K562 (cell line): ENCODE measurements at regions not wholly inside any gene's neighbourhood (a gene's known extent, or its start where the extent isn't known, plus 50 kb on each side); places are given as distances from the start of the nearest gene placed in this dataset.

Experiments
- ATAC-seq: fragments of 200-7000 bp; cut with Tn5 transposase; 3 replicates; pipeline ENCODE4 v1.9.1; 2020; ENCODE audit warnings: moderate library complexity
- BruUV-seq: library from RNA; stranded (reverse); fragments of 400-500 nt; replicated peaks from 2 replicates; lab custom pipeline; 2021; lab: Mats Ljungman, UMichigan
- CTCF ChIA-PET: fragments of 300-600 bp; formaldehyde crosslinking; extraction: SDS; loops from one replicate; lab custom pipeline; 2021; ENCODE audit warnings: low intra/inter-chr PET ratio; lab: Yijun Ruan, JAX
- POLR2A ChIA-PET: fragments of 300-600, 350-650 bp; sonication (Branson Sonifier 250); formaldehyde crosslinking; extraction: SDS; loops from one replicate; lab custom pipeline; 2021; ENCODE audit warnings: antibody characterized with exemption, inconsistent platforms; lab: Yijun Ruan, JAX
- DNase-seq, 4 experiments: peaks; one replicate each; pipeline versions ENCODE4 v3.0.0 to v3.0.0-alpha.2; 2011 to 2018; ENCODE audit warnings: low spot score in 3 of 4, mixed read lengths in 3 of 4; ENCODE audit errors: extremely low read depth in 1 of 4
- FAIRE-seq: peaks from 2 replicates; lab custom pipeline; 2011; peaks lifted over from hg19 to GRCh38; lab: Jason Lieb, UNC
- H2AFZ ChIP-seq: 2 replicates; pipeline ENCODE4 v1.6.0; 2011; ENCODE audit warnings: low read depth, low read length, control low read depth, inconsistent platforms
- H3K27ac ChIP-seq: fragments of 200-600 bp; 3 replicates; pipeline ENCODE4 v1.8.0; 2011; ENCODE audit warnings: low read depth, mild to moderate bottlenecking, control low read depth, inconsistent platforms, low read length, moderate library complexity, mixed read lengths; ENCODE audit errors: extremely low read depth
- H3K27me3 ChIP-seq, 2 experiments: fragments of 300-600 bp in 1 of 2; 2 replicates in 1 of 2; 3 replicates in 1 of 2; pipeline versions ENCODE4 v1.6.0 to v1.8.0; 2011; ENCODE audit warnings: inconsistent platforms in 2 of 2, low read length in 2 of 2, mild to moderate bottlenecking in 1 of 2, mixed read lengths in 1 of 2, moderate library complexity in 1 of 2; ENCODE audit not compliant: control insufficient read depth in 2 of 2, insufficient read depth in 2 of 2
- H3K36me3 ChIP-seq: fragments of 300-600 bp; 3 replicates; pipeline ENCODE4 v1.8.0; 2011; ENCODE audit warnings: mild to moderate bottlenecking, low read length, inconsistent platforms; ENCODE audit not compliant: control insufficient read depth, insufficient read depth
- H3K4me1 ChIP-seq, 2 experiments: fragments of 200-600 bp in 1 of 2; replicated peaks in 1 of 2; 2 replicates in 1 of 2; 3 replicates in 1 of 2; pipeline versions ENCODE4 v1.5.1 to v1.8.0; 2011; ENCODE audit warnings: inconsistent platforms in 2 of 2, low read length in 2 of 2, mild to moderate bottlenecking in 1 of 2, mixed read lengths in 1 of 2, moderate library complexity in 1 of 2; ENCODE audit not compliant: control insufficient read depth in 2 of 2, insufficient read depth in 2 of 2
- H3K4me2 ChIP-seq: 2 replicates; pipeline ENCODE4 v1.6.1; 2011; ENCODE audit warnings: low read length, control low read depth, inconsistent platforms, mixed read lengths; ENCODE audit not compliant: insufficient read depth
- H3K4me3 ChIP-seq: fragments of 200-600 bp; sonication (generic), shearing (Covaris generic); 2 replicates; pipeline ENCODE4 v1.5.1; 2016; ENCODE audit warnings: control low read depth, inconsistent platforms
- H3K79me2 ChIP-seq: fragments of 200-600 bp; 3 replicates; pipeline ENCODE4 v1.8.0; 2011; ENCODE audit warnings: low read length, inconsistent platforms; ENCODE audit not compliant: control insufficient read depth, insufficient read depth
- H3K9ac ChIP-seq, 2 experiments: 2 replicates each; pipeline versions ENCODE4 v1.6.0 to v1.6.1; 2011; ENCODE audit warnings: low read depth in 2 of 2, low read length in 2 of 2, control low read depth in 1 of 2, inconsistent platforms in 1 of 2, mild to moderate bottlenecking in 1 of 2, mixed read lengths in 1 of 2; ENCODE audit not compliant: insufficient read depth in 1 of 2
- H3K9me1 ChIP-seq: one replicate; pipeline ENCODE4 v1.6.0; 2011; ENCODE audit warnings: inconsistent platforms, mild to moderate bottlenecking, low read length, moderate library complexity; ENCODE audit not compliant: control insufficient read depth, insufficient read depth
- H3K9me3 ChIP-seq: replicated peaks from 2 replicates; pipeline ENCODE4 v1.5.1; 2011; ENCODE audit warnings: low read depth, low read length, inconsistent platforms; ENCODE audit not compliant: control insufficient read depth, insufficient read depth
- H4K20me1 ChIP-seq: replicated peaks from 2 replicates; pipeline ENCODE4 v1.6.1; 2011; ENCODE audit warnings: low read length, inconsistent platforms, mixed read lengths; ENCODE audit not compliant: control insufficient read depth, insufficient read depth
- BDP1 ChIP-seq: IDR thresholded peaks from 3 replicates; pipeline ENCODE4 v1.6.1; 2011; ENCODE audit not compliant: insufficient read length, insufficient read depth
- FUS ChIP-seq: fragments of 200-400 bp; formaldehyde crosslinking; optimal IDR thresholded peaks from 2 replicates; pipeline ENCODE3; 2017; ENCODE audit warnings: low read depth, low read length
- KLF16 ChIP-seq: IDR thresholded peaks from 2 replicates; pipeline ENCODE4 v1.6.1; 2016; ENCODE audit warnings: antibody characterized with exemption
- MYBL2 ChIP-seq, 2 experiments: fragments of 450-650 bp in 1 of 2; sonication (generic) in 1 of 2; formaldehyde crosslinking in 1 of 2; IDR thresholded peaks; 2 replicates each; pipeline versions ENCODE4 v1.6.1 to v1.8.1; 2017 to 2022; ENCODE audit warnings: borderline replicate concordance in 1 of 2, inconsistent platforms in 1 of 2, low read depth in 1 of 2, mild to moderate bottlenecking in 1 of 2, missing genetic modification reagents in 1 of 2, moderate library complexity in 1 of 2
- NEUROD1 ChIP-seq: fragments of 150-350 bp; IDR thresholded peaks from 2 replicates; pipeline ENCODE4 v1.6.1; 2014; ENCODE audit warnings: borderline replicate concordance, low read length, low read depth; ENCODE audit not compliant: partially characterized antibody
- NONO ChIP-seq, 2 experiments: fragments of 200-400 bp in 1 of 2; fragments of 450-650 bp in 1 of 2; formaldehyde crosslinking in 1 of 2; IDR thresholded peaks; 2 replicates each; pipeline ENCODE4 v1.6.1; 2017; ENCODE audit warnings: low read depth in 2 of 2, mild to moderate bottlenecking in 2 of 2, moderate library complexity in 2 of 2, low read length in 1 of 2
- NR1H2 ChIP-seq: sonication (generic); formaldehyde crosslinking; IDR thresholded peaks from 2 replicates; pipeline ENCODE4 v1.4.0; 2020; ENCODE audit warnings: mild to moderate bottlenecking, missing genetic modification reagents
- PATZ1 ChIP-seq: fragments of 250-450 bp; sonication (Bioruptor Pico); IDR thresholded peaks from 2 replicates; pipeline ENCODE4 v1.5.0; 2020; ENCODE audit warnings: mild to moderate bottlenecking, borderline replicate concordance
- PML ChIP-seq: IDR thresholded peaks from 2 replicates; pipeline ENCODE4 v1.6.1; 2012; ENCODE audit warnings: low read length, inconsistent platforms
- SAP30 ChIP-seq: fragments of 200-600 bp; sonication (generic); IDR thresholded peaks from 2 replicates; pipeline ENCODE4 v1.6.1; 2012; ENCODE audit warnings: borderline replicate concordance, low read depth, mild to moderate bottlenecking, moderate library complexity, low read length, control low read depth, inconsistent platforms; ENCODE audit not compliant: insufficient read depth, poor library complexity, severe bottlenecking
- YBX1 ChIP-seq: fragments of 450-650 bp; IDR thresholded peaks from 2 replicates; pipeline ENCODE4 v1.7.1; 2016; ENCODE audit warnings: mild to moderate bottlenecking
- ZFP1 ChIP-seq: fragments of 450-650 bp; formaldehyde crosslinking; IDR thresholded peaks from 2 replicates; pipeline ENCODE4 v1.4.0; 2020; ENCODE audit warnings: mild to moderate bottlenecking, mixed read lengths
- ZNF23 ChIP-seq: fragments of 250-450 bp; sonication (Bioruptor Pico); IDR thresholded peaks from 2 replicates; pipeline ENCODE4 v1.4.0; 2020; ENCODE audit warnings: mild to moderate bottlenecking
- ZNF24 ChIP-seq: fragments of 450-650 bp; IDR thresholded peaks from 2 replicates; pipeline ENCODE4 v1.6.1; 2016
- ZNF354B ChIP-seq: fragments of 250-450 bp; sonication (Bioruptor Pico); IDR thresholded peaks from 2 replicates; pipeline ENCODE4 v1.4.0; 2020
- ZNF449 ChIP-seq: fragments of 250-450 bp; sonication (Bioruptor Pico); IDR thresholded peaks from 2 replicates; pipeline ENCODE4 v1.8.0; 2022; ENCODE audit warnings: moderate library complexity, mild to moderate bottlenecking, inconsistent platforms
- WGBS: fragments of 100-300 bp; shearing (Covaris generic); methylation state at CpG from one replicate; pipeline ENCODE4 v1.1.6; 2016; ENCODE audit warnings: low coverage, mixed read lengths; ENCODE audit not compliant: insufficient coverage; ENCODE audit errors: missing lambda C conversion rate; 5-methylcytosine and 5-hydroxymethylcytosine counted together
- in situ Hi-C: fragments of 300-500 bp; cut with MboI; formaldehyde crosslinking; loops from 4 replicates; pipeline ENCODE4 v1.15.0; 2018; ENCODE audit warnings: inconsistent platforms, mixed read lengths
- intact Hi-C: fragments of 100-400 bp; cut with micrococcal nuclease; formaldehyde crosslinking; loops from 2 replicates; pipeline ENCODE4 v1.14.2; 2022
- TF ChIP-seq, protein P1 (sequence below): fragments of 250-450 bp; sonication (Bioruptor Pico); IDR thresholded peaks from 2 replicates; pipeline ENCODE4 v1.8.0; 2021; ENCODE audit warnings: borderline replicate concordance, mild to moderate bottlenecking, moderate library complexity; ENCODE audit not compliant: poor library complexity, severe bottlenecking

- no peak for TF ChIP-seq ZNF23 (CRISPR knock-in tag)
- TF ChIP-seq BDP1 = no peak
- TF ChIP-seq ZNF354B (CRISPR knock-in tag) = no peak
- TF ChIP-seq ZFP1 (CRISPR knock-in tag) = no peak
- no peak for TF ChIP-seq YBX1
- TF ChIP-seq PML = no peak
- TF ChIP-seq NONO (IDR thresholded peaks at IDR 0.05; ENCODE audit: low read depth in 2 of 2, low read length in 1 of 2) = no peak
- no peak for TF ChIP-seq SAP30
Observed at GRCh38 chr2:191483117-191483516, 194.8 kb upstream of the NABP1 start (continued).

GRCh38 chr2:191486584-191487320 is 191.2 kb upstream of the NABP1 start:
- BruUV-seq = no TSS peak
- H3K27ac ChIP-seq = no peak overlapping the region
- CTCF ChIA-PET = no interaction called here
- no peaks in the 10 kb centered on the region for H3K4me1 ChIP-seq
- H2AFZ ChIP-seq = no peak overlapping the region
- H3K79me2 ChIP-seq = no peaks in the 10 kb centered on the region
- in situ Hi-C loops (no loop called here), intact Hi-C loops (no loop called here)
- whole genome bisulfite sequencing = 3% methylated on average over 3 of the region's 3 CpGs
- no peaks in the 10 kb centered on the region for H4K20me1 ChIP-seq
- no peak for FAIRE-seq
- POLR2A ChIA-PET = interaction anchor here (0.6 kb wide), 1 partner anchor 19 kb away, joined by 3 read pairs; no protein-coding TSS in a partner anchor
- no peak for DNase-seq
- H3K4me2 ChIP-seq = no peak overlapping the region
- H3K4me3 ChIP-seq = no peak overlapping the region
- H3K27me3 ChIP-seq = no peaks in the 10 kb centered on the region
- no peaks in the 10 kb centered on the region for H3K36me3 ChIP-seq
- H3K9me1 ChIP-seq = no peaks in the 10 kb centered on the region
- H3K9me3 ChIP-seq = no peaks in the 10 kb centered on the region
- no peak for ATAC-seq
- H3K9ac ChIP-seq = no peak overlapping the region
- no peak for TF ChIP-seq PATZ1
- TF ChIP-seq NR1H2 = no peak
- TF ChIP-seq NEUROD1 = no peak
- no peak for TF ChIP-seq MYBL2 (IDR thresholded peaks at IDR 0.05; ENCODE audit: low read depth)
- no peak for TF ChIP-seq MYBL2 (CRISPR knock-in tag; IDR thresholded peaks at IDR 0.05; ENCODE audit: borderline replicate concordance)
- no peak for TF ChIP-seq ZNF449
- TF ChIP-seq FUS = no peak
- no peak for TF ChIP-seq KLF16
- TF ChIP-seq, protein P1, sequence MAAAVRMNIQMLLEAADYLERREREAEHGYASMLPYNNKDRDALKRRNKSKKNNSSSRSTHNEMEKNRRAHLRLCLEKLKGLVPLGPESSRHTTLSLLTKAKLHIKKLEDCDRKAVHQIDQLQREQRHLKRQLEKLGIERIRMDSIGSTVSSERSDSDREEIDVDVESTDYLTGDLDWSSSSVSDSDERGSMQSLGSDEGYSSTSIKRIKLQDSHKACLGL (CRISPR knock-in tag) = no peak
- no peak for TF ChIP-seq ZNF24
